Neural cell (in vitro differentiated cells): ENCODE measurements at regions not wholly inside any gene's neighbourhood (a gene's known extent, or its start where the extent isn't known, plus 50 kb on each side); places are given as distances from the start of the nearest gene placed in this dataset.

Source experiments
- EP300 ChIP-seq: fragments of 450-650 bp; conservative IDR thresholded peaks from 2 replicates; pipeline ENCODE4 v1.6.1; 2014; ENCODE audit warnings: antibody characterized with exemption, mild to moderate bottlenecking, moderate library complexity; ENCODE audit not compliant: poor library complexity, severe bottlenecking
- EZH2 ChIP-seq: fragments of 200-600, 300-800 bp; shearing (Covaris generic), sonication (generic); IDR thresholded peaks from 2 replicates; pipeline ENCODE4 v1.6.1; 2014; ENCODE audit warnings: antibody characterized with exemption, low read length, borderline replicate concordance, mild to moderate bottlenecking; ENCODE audit not compliant: insufficient read depth, poor library complexity, severe bottlenecking
- MXI1 ChIP-seq: fragments of 450-650 bp; conservative IDR thresholded peaks from 2 replicates; pipeline ENCODE4 v1.6.1; 2014; ENCODE audit warnings: antibody characterized with exemption, mild to moderate bottlenecking; ENCODE audit not compliant: poor library complexity, severe bottlenecking
- POLR2AphosphoS5 ChIP-seq: IDR thresholded peaks from 2 replicates; pipeline ENCODE4 v1.6.1; 2012
- RAD21 ChIP-seq: fragments of 450-650 bp; conservative IDR thresholded peaks from 2 replicates; pipeline ENCODE4 v1.6.1; 2014; ENCODE audit warnings: antibody characterized with exemption, mild to moderate bottlenecking, moderate library complexity
- SMC3 ChIP-seq: fragments of 450-650 bp; conservative IDR thresholded peaks from 2 replicates; pipeline ENCODE4 v1.6.1; 2014; ENCODE audit warnings: antibody characterized with exemption, mild to moderate bottlenecking, moderate library complexity; ENCODE audit not compliant: poor library complexity
- TAF1 ChIP-seq: IDR thresholded peaks from 2 replicates; pipeline ENCODE4 v1.6.1; 2012; ENCODE audit warnings: low read depth
- TF ChIP-seq, protein P1 (sequence below): fragments of 450-650 bp; IDR thresholded peaks from 2 replicates; pipeline ENCODE4 v1.5.1; 2014; ENCODE audit warnings: antibody characterized with exemption, mild to moderate bottlenecking, moderate library complexity; ENCODE audit not compliant: poor library complexity, severe bottlenecking

- TF ChIP-seq RAD21 (no peak), POLR2AphosphoS5 (no peak), TAF1 (no peak), EP300 (no peak), SMC3 (no peak), MXI1 (no peak), EZH2 (no peak)
- TF ChIP-seq, protein P1, sequence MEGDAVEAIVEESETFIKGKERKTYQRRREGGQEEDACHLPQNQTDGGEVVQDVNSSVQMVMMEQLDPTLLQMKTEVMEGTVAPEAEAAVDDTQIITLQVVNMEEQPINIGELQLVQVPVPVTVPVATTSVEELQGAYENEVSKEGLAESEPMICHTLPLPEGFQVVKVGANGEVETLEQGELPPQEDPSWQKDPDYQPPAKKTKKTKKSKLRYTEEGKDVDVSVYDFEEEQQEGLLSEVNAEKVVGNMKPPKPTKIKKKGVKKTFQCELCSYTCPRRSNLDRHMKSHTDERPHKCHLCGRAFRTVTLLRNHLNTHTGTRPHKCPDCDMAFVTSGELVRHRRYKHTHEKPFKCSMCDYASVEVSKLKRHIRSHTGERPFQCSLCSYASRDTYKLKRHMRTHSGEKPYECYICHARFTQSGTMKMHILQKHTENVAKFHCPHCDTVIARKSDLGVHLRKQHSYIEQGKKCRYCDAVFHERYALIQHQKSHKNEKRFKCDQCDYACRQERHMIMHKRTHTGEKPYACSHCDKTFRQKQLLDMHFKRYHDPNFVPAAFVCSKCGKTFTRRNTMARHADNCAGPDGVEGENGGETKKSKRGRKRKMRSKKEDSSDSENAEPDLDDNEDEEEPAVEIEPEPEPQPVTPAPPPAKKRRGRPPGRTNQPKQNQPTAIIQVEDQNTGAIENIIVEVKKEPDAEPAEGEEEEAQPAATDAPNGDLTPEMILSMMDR = no peak
Observed at GRCh38 chr3:96622878-96623277, 191.5 kb upstream of the EPHA6 start.
